ENCODE measurements at regions not wholly inside any gene's neighbourhood (a gene's known extent, or its start where the extent isn't known, plus 50 kb on each side); places are given as distances from the start of the nearest gene placed in this dataset.

DNA sequence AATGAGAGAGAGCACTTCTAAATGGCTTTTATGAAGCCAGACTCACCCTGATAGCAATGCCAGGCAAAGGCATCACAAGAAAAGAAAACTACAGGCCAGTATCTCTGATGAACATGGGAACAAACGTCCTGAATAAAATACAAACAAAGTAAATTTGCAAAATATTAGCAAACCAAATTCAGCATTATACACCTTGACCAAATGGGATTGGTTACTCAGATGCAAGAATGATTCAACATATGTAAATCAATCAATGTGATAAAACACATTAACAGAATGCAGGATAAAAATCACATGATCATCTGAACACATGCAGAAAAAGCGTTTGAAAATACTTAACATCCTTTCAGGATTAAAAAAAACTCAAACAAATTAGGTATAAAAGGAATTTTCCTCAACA, 494.9 kb upstream of the CCDC54 start:
- in situ Hi-C loops (cut with HindIII; ENCODE audit: low pct_unique_long_range_greater_than_20kb, low sequenced_read_pairs): no loop called here
- no peak for DNase-seq (ENCODE audit: low read depth in 1 of 2, low spot score in 1 of 2)
- no peak for TF ChIP-seq JUND (IDR thresholded peaks at IDR 0.05; ENCODE audit: low read depth)

- TF ChIP-seq JUND (IDR thresholded peaks at IDR 0.05; ENCODE audit: low read depth): no peak
- in situ Hi-C loops (cut with HindIII; ENCODE audit: low pct_unique_long_range_greater_than_20kb, low sequenced_read_pairs): no loop called here
- DNase-seq (ENCODE audit: low read depth in 1 of 2, low spot score in 1 of 2): no peak
These were observed 471.2 kb upstream of the CCDC54 start for GRCh38 chr3:106906074-106906473.

- no peak for TF ChIP-seq JUND (IDR thresholded peaks at IDR 0.05; ENCODE audit: low read depth)
- in situ Hi-C loops (cut with HindIII; ENCODE audit: low pct_unique_long_range_greater_than_20kb, low sequenced_read_pairs): no loop called here
- DNase-seq (ENCODE audit: low read depth in 1 of 2, low spot score in 1 of 2): no peak
These were observed 468.9 kb upstream of the CCDC54 start for GRCh38 chr3:106908181-106908938.

DNA sequence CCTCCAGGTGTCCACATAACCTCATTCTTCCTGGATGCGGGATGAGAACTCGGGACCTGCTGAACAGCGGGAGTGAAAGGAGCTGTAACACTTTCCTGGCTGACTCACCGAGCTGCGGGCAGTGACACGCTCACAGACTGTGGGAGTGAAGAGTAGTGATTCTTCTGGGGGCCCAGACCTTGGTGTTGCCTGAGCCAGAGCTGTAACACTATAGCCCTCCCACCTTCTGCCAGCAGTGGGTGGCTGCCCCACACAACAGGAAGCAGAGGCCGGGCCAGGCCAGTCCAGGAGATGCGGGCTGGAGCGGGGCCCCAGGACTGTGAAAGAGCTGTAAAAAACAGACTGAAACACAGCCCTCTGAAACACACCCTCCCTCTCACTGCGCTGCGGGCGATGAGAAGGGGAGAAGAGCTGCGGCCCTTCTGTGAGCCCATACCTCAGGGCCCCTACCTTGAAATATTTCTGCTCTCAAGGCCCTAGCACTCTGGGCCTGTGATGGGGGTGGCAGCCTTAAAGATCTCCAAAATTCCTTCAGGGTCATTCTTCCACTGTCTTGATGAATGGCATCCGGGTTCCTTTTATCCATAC, 464.0 kb upstream of the CCDC54 start:
- no peak for DNase-seq (ENCODE audit: low read depth in 1 of 2, low spot score in 1 of 2)
- in situ Hi-C loops (cut with HindIII; ENCODE audit: low pct_unique_long_range_greater_than_20kb, low sequenced_read_pairs): no loop called here
- TF ChIP-seq JUND (IDR thresholded peaks at IDR 0.05; ENCODE audit: low read depth): no peak

- no peak for TF ChIP-seq JUND (IDR thresholded peaks at IDR 0.05; ENCODE audit: low read depth)
- DNase-seq (ENCODE audit: low read depth in 1 of 2, low spot score in 1 of 2): no peak
- in situ Hi-C loops (cut with HindIII; ENCODE audit: low pct_unique_long_range_greater_than_20kb, low sequenced_read_pairs): no loop called here
These were observed 463.3 kb upstream of the CCDC54 start for GRCh38 chr3:106913966-106914365.

GRCh38 chr3:106920609-106921008, 456.6 kb upstream of the CCDC54 start:
- no peak for TF ChIP-seq JUND (IDR thresholded peaks at IDR 0.05; ENCODE audit: low read depth)
- DNase-seq (ENCODE audit: low read depth in 1 of 2, low spot score in 1 of 2): no peak
- in situ Hi-C loops (cut with HindIII; ENCODE audit: low pct_unique_long_range_greater_than_20kb, low sequenced_read_pairs): no loop called here

GRCh38 chr3:106929081-106929480, 448.2 kb upstream of the CCDC54 start:
- in situ Hi-C loops (cut with HindIII; ENCODE audit: low pct_unique_long_range_greater_than_20kb, low sequenced_read_pairs): no loop called here
- no peak for DNase-seq (ENCODE audit: low read depth in 1 of 2, low spot score in 1 of 2)
- no peak for TF ChIP-seq JUND (IDR thresholded peaks at IDR 0.05; ENCODE audit: low read depth)

GRCh38 chr3:106930086-106930485, 447.2 kb upstream of the CCDC54 start:
- in situ Hi-C loops (cut with HindIII; ENCODE audit: low pct_unique_long_range_greater_than_20kb, low sequenced_read_pairs): no loop called here
- TF ChIP-seq JUND (IDR thresholded peaks at IDR 0.05; ENCODE audit: low read depth): no peak
- no peak for DNase-seq (ENCODE audit: low read depth in 1 of 2, low spot score in 1 of 2)

- DNase-seq (ENCODE audit: low read depth in 1 of 2, low spot score in 1 of 2): no peak
- in situ Hi-C loops (cut with HindIII; ENCODE audit: low pct_unique_long_range_greater_than_20kb, low sequenced_read_pairs): no loop called here
- no peak for TF ChIP-seq JUND (IDR thresholded peaks at IDR 0.05; ENCODE audit: low read depth)
These were observed 445.3 kb upstream of the CCDC54 start for GRCh38 chr3:106931904-106932303.

DNA sequence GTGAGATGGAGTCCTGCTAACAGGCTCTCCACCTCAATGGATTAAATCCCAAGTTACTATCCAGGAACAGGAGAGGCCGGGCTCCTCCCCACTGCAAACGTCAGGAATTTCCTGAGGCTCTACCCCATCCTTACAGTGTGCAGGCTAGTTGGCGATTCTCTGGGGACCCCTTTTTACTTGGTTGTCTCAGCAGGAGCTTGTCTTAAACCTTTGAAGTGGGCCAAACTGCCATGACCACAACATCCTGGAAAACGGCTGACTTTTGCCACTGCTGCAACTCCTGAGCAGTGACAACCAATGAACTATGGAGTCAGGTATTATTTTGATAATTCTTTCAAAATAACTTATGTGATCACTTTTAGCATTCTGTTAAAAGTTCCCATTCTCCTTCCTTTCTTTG, 440.9 kb upstream of the CCDC54 start:
- TF ChIP-seq JUND (IDR thresholded peaks at IDR 0.05; ENCODE audit: low read depth): no peak
- no peak for DNase-seq (ENCODE audit: low read depth in 1 of 2, low spot score in 1 of 2)
- in situ Hi-C loops (cut with HindIII; ENCODE audit: low pct_unique_long_range_greater_than_20kb, low sequenced_read_pairs): no loop called here

DNA sequence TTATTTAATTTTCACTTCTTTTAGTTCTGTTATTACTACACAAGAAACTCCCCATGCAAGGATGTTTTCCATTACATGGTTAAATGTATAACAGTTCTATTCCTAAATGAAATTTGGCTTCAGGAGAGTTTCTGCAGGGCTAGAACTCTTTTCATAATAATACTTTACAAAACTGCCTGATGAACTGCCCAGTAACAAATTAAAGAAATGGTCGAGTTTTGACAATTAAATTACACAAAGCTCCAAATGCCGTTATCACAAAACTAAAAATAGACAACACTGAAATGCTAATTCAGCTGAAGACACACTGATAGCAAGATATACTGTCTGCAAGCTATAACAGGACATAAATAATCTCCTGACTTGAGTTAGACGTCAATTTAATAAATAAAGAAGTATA, 435.2 kb upstream of the CCDC54 start:
- no peak for DNase-seq (ENCODE audit: low read depth in 1 of 2, low spot score in 1 of 2)
- in situ Hi-C loops (cut with HindIII; ENCODE audit: low pct_unique_long_range_greater_than_20kb, low sequenced_read_pairs): no loop called here
- TF ChIP-seq JUND (IDR thresholded peaks at IDR 0.05; ENCODE audit: low read depth): no peak

DNA sequence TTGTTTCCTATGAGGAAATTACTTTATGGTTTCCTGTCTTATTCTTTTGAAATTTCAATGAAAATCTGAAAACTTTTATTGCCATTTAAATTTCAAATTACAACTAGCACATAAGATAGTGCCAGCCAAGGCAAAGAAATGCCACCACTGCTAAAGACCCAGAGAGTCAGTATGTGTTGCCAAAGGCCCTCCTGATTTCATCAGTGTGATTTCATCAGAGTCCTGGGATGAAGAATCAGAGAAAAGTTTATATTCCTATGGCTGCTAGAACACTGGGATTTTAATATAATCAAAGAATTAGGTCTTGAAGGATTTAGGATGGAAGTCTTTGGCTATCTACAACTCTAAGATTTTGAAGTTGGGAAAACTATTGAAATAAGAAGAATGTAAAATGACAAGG, 434.2 kb upstream of the CCDC54 start:
- no peak for DNase-seq (ENCODE audit: low read depth in 1 of 2, low spot score in 1 of 2)
- in situ Hi-C loops (cut with HindIII; ENCODE audit: low pct_unique_long_range_greater_than_20kb, low sequenced_read_pairs): no loop called here

GRCh38 chr3:106945435-106945834, 431.8 kb upstream of the CCDC54 start:
- no peak for TF ChIP-seq JUND (IDR thresholded peaks at IDR 0.05; ENCODE audit: low read depth)
- in situ Hi-C loops (cut with HindIII; ENCODE audit: low pct_unique_long_range_greater_than_20kb, low sequenced_read_pairs): no loop called here
- DNase-seq (ENCODE audit: low read depth in 1 of 2, low spot score in 1 of 2): no peak

More for the DNA sequence above, 434.2 kb upstream of the CCDC54 start:
- no peak for TF ChIP-seq JUND (IDR thresholded peaks at IDR 0.05; ENCODE audit: low read depth)

GRCh38 chr3:106946866-106947265, 430.4 kb upstream of the CCDC54 start:
- in situ Hi-C loops (cut with HindIII; ENCODE audit: low pct_unique_long_range_greater_than_20kb, low sequenced_read_pairs): no loop called here
- no peak for TF ChIP-seq JUND (IDR thresholded peaks at IDR 0.05; ENCODE audit: low read depth)
- no peak for DNase-seq (ENCODE audit: low read depth in 1 of 2, low spot score in 1 of 2)
